Transverse colon (tissue), 3 donors: ENCODE measurements at regions not wholly inside any gene's neighbourhood (a gene's known extent, or its start where the extent isn't known, plus 50 kb on each side); places are given as distances from the start of the nearest gene placed in this dataset.

Experiments
- POLR2A ChIP-seq: fragments of 450-650 bp; IDR thresholded peaks from one replicate; pipeline ENCODE4 v1.6.1; 2016; ENCODE audit warnings: antibody characterized with exemption, mild to moderate bottlenecking, moderate library complexity
- TF ChIP-seq, protein P1 (sequence below), 5 experiments: fragments of 200-600 bp in 3 of 5; fragments of 450-650 bp in 2 of 5; sonication (generic) in 3 of 5; IDR thresholded peaks; 1 replicate in 2 of 5; 2 replicates in 3 of 5; pipeline ENCODE4 v1.5.1; 2016 to 2017; ENCODE audit warnings: antibody characterized with exemption in 5 of 5, inconsistent platforms in 3 of 5, mild to moderate bottlenecking in 2 of 5, moderate library complexity in 1 of 5

DNA sequence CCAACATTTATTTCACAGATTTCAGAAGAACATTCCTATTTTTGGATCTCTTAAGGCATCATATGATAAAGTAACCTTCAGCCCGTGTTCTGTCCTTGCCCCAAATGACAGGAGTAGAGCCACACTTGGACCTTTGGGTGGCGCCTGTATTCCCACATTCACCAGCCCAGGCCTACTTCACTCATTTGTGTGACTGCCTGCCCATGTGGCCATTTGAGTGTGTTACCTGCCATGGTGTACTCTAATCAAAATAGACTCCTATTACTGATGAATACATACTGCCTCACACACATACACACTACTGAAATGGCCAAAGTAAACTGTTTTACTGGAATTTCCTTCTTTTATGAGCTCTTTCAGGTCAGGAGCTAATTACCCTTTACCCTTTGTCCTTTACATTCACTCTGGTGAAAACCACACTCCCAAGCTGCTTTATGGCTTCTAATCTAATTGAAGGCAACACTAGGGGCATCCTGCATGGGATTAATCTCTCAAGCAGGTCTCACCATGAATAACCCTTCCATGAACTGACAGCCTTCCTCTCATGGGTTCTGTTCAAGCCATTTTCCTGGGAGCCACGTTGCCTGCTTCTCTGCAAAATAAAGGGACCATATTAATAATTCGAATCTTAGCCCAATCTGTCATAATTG is 271.0 kb upstream of the GALNT5 start:
- TF ChIP-seq, protein P1, sequence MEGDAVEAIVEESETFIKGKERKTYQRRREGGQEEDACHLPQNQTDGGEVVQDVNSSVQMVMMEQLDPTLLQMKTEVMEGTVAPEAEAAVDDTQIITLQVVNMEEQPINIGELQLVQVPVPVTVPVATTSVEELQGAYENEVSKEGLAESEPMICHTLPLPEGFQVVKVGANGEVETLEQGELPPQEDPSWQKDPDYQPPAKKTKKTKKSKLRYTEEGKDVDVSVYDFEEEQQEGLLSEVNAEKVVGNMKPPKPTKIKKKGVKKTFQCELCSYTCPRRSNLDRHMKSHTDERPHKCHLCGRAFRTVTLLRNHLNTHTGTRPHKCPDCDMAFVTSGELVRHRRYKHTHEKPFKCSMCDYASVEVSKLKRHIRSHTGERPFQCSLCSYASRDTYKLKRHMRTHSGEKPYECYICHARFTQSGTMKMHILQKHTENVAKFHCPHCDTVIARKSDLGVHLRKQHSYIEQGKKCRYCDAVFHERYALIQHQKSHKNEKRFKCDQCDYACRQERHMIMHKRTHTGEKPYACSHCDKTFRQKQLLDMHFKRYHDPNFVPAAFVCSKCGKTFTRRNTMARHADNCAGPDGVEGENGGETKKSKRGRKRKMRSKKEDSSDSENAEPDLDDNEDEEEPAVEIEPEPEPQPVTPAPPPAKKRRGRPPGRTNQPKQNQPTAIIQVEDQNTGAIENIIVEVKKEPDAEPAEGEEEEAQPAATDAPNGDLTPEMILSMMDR (IDR thresholded peaks at IDR 0.05), result no peak
- no peak for TF ChIP-seq POLR2A
